Ishikawa (cell line): ENCODE measurements at regions not wholly inside any gene's neighbourhood (a gene's known extent, or its start where the extent isn't known, plus 50 kb on each side); places are given as distances from the start of the nearest gene placed in this dataset.

Source experiments
- CEBPB ChIP-seq: IDR thresholded peaks from 2 replicates; pipeline ENCODE4 v1.6.1; 2012
- CREB1 ChIP-seq: IDR thresholded peaks from 2 replicates; pipeline ENCODE4 v1.6.1; 2012; ENCODE audit warnings: low read depth
- EGR1 ChIP-seq: IDR thresholded peaks from 2 replicates; pipeline ENCODE4 v1.6.1; 2012
- EP300 ChIP-seq: IDR thresholded peaks from 2 replicates; pipeline ENCODE4 v1.6.1; 2012; ENCODE audit warnings: borderline replicate concordance
- FOXM1 ChIP-seq: IDR thresholded peaks from 2 replicates; pipeline ENCODE4 v1.6.1; 2012; ENCODE audit warnings: low read depth, borderline replicate concordance
- NFIC ChIP-seq: IDR thresholded peaks from 2 replicates; pipeline ENCODE4 v1.6.1; 2012
- RAD21 ChIP-seq: IDR thresholded peaks from 2 replicates; pipeline ENCODE4 v1.6.1; 2012; ENCODE audit warnings: low read depth
- TAF1 ChIP-seq: IDR thresholded peaks from 2 replicates; pipeline ENCODE4 v1.6.1; 2012; ENCODE audit warnings: low read depth, mild to moderate bottlenecking
- TCF12 ChIP-seq: IDR thresholded peaks from 2 replicates; pipeline ENCODE4 v1.6.1; 2012; ENCODE audit warnings: low read depth
- TEAD4 ChIP-seq: IDR thresholded peaks from 2 replicates; pipeline ENCODE4 v1.6.1; 2012
- YY1 ChIP-seq: IDR thresholded peaks from 2 replicates; pipeline ENCODE4 v1.6.1; 2012; ENCODE audit warnings: low read depth
- ZBTB7A ChIP-seq: IDR thresholded peaks from 2 replicates; pipeline ENCODE4 v1.6.1; 2012; ENCODE audit warnings: low read depth
- TF ChIP-seq, protein P1 (sequence below): IDR thresholded peaks from 2 replicates; pipeline ENCODE4 v1.6.1; 2012
- TF ChIP-seq, protein P2 (sequence below): IDR thresholded peaks from 2 replicates; pipeline ENCODE4 v1.6.1; 2012
- TF ChIP-seq, protein P3 (sequence below): IDR thresholded peaks from 2 replicates; pipeline ENCODE4 v1.6.1; 2012; ENCODE audit warnings: low read depth, mild to moderate bottlenecking

DNA sequence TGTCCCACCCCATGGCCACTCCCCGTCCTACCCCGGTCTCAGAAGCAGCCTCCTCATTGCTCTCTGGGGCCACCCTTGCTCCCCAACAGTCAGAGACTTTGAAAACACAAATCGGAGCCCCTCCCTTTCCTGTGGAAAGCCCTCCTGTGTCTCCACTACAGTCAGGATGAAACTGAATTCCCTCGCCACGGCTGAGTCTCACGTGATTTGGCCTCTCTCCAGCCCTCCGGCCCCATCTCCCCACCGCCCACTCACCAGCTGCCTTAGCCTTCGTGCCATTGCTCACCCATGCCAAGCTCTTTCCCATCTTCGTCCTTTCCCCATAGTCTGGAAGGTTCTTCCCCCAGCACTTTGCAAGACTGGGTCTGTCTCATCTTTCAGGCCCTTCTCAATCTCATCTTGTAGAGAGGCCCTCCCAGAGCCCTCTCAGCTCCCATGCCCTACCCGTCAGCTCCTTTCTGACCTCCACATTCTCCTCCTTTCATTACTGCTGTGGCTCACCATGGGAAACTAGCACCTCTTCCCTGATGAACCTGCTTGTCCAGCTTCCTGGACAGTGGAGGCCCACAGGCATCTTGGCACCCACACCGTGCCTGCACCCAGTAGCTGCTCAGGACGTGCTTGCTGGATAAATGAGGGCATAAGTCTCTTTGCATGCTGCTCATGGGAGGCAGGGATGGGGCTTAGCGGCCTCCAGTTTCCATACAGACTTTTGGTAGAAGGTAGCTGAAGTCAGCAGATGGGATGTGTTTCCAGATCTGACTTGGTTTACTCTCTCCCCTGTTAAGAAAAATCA is 126.4 kb upstream of the COL5A1 start:
- no peak for TF ChIP-seq NFIC
- TF ChIP-seq, protein P1, sequence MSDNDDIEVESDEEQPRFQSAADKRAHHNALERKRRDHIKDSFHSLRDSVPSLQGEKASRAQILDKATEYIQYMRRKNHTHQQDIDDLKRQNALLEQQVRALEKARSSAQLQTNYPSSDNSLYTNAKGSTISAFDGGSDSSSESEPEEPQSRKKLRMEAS, result no peak
- TF ChIP-seq YY1, result no peak
- TF ChIP-seq TAF1, result no peak
- TF ChIP-seq FOXM1, result no peak
- TF ChIP-seq RAD21, result no peak
- no peak for TF ChIP-seq ZBTB7A
- TF ChIP-seq TEAD4, result no peak
- no peak for TF ChIP-seq EGR1
- TF ChIP-seq CREB1, result no peak
- TF ChIP-seq EP300, result no peak
- TF ChIP-seq, protein P2, sequence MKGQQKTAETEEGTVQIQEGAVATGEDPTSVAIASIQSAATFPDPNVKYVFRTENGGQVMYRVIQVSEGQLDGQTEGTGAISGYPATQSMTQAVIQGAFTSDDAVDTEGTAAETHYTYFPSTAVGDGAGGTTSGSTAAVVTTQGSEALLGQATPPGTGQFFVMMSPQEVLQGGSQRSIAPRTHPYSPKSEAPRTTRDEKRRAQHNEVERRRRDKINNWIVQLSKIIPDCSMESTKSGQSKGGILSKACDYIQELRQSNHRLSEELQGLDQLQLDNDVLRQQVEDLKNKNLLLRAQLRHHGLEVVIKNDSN, result no peak
- TF ChIP-seq TCF12, result no peak
- TF ChIP-seq, protein P3, sequence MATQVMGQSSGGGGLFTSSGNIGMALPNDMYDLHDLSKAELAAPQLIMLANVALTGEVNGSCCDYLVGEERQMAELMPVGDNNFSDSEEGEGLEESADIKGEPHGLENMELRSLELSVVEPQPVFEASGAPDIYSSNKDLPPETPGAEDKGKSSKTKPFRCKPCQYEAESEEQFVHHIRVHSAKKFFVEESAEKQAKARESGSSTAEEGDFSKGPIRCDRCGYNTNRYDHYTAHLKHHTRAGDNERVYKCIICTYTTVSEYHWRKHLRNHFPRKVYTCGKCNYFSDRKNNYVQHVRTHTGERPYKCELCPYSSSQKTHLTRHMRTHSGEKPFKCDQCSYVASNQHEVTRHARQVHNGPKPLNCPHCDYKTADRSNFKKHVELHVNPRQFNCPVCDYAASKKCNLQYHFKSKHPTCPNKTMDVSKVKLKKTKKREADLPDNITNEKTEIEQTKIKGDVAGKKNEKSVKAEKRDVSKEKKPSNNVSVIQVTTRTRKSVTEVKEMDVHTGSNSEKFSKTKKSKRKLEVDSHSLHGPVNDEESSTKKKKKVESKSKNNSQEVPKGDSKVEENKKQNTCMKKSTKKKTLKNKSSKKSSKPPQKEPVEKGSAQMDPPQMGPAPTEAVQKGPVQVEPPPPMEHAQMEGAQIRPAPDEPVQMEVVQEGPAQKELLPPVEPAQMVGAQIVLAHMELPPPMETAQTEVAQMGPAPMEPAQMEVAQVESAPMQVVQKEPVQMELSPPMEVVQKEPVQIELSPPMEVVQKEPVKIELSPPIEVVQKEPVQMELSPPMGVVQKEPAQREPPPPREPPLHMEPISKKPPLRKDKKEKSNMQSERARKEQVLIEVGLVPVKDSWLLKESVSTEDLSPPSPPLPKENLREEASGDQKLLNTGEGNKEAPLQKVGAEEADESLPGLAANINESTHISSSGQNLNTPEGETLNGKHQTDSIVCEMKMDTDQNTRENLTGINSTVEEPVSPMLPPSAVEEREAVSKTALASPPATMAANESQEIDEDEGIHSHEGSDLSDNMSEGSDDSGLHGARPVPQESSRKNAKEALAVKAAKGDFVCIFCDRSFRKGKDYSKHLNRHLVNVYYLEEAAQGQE, result no peak
- TF ChIP-seq CEBPB, result no peak

DNA sequence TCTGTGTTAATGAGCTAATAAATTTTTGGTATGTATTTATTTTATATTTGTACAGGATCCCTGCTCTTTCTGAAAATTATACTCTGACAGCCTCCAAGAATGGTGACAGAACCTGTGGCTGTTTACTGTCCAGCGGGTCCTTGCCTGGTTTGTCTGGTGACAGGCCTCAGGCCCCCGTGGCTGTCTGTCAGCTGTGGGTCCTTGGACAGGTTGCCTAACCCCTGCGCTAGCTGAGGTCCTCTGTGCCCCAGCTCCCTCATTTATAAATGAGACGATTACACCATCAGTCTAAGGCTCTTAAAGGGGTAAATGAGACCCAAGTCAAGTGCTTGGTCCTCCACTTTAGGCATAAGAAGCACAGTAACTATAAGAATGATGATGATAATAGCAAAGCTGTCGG is 125.1 kb upstream of the COL5A1 start:
- TF ChIP-seq RAD21, result no peak
- TF ChIP-seq ZBTB7A, result no peak
- TF ChIP-seq EGR1, result no peak
- TF ChIP-seq, protein P2, result no peak
- TF ChIP-seq, protein P1, result no peak
- TF ChIP-seq CEBPB, result no peak

DNA sequence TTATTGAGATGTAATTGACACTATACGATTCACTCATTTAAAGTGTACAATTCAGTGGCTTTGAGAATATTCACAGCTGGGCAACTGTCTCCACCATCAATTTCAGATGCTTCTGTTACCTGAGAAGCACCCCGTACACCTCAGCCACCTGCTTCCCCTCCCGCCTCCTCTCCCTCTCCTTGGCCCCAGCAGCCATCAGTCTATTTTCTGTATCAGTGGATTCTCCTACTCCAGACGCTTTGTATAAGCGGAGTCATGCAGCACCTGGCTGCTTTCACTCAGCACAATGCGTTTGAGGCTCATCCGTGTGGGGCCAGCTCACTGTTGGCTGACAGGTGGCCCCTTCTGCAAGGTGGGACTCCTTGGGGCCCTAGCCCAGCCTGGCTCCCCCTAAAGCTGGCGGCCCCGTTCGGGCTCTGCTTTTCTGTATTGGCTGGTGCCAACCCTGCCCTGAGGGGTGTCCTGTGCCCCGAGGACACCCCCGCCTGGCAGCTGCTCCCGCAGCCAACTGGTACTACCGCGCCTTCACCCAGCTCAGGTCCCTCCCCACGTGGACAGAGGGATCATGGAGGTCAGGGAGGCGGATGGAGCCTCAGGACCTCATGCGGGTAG is 124.4 kb upstream of the COL5A1 start:
- TF ChIP-seq, protein P1, result no peak

DNA sequence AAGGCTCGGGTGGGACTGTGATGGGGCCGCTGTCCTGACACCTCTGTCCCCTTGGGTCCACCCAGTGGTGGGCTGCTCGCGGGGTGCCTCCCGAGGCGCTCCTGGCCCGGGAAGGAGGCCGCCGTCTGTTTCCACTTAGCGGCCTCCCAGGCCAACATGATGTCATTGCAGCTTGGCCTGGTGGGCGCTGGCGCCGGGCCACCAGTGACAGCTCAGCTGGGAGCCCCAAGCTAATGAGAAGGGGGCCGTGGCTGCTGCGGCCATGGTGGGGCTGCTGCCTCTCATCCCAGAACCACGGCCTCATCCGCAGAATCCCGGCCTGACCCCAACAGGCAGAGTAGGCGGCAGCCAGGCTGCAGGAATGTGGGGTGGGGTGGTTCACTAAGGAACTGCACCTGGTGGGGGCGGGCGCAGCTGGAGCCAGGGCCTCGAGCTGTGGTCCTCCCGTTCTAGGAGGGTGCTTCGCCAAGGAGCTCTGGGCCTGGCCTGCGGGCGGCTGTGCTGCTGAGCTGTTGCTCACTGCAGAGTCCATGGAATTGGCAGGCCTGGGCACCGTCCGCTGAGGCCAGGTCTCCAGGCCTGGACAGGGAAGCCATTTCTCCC is 123.5 kb upstream of the COL5A1 start:
- TF ChIP-seq, protein P1, result no peak
- TF ChIP-seq FOXM1 (no peak), TEAD4 (no peak)

DNA sequence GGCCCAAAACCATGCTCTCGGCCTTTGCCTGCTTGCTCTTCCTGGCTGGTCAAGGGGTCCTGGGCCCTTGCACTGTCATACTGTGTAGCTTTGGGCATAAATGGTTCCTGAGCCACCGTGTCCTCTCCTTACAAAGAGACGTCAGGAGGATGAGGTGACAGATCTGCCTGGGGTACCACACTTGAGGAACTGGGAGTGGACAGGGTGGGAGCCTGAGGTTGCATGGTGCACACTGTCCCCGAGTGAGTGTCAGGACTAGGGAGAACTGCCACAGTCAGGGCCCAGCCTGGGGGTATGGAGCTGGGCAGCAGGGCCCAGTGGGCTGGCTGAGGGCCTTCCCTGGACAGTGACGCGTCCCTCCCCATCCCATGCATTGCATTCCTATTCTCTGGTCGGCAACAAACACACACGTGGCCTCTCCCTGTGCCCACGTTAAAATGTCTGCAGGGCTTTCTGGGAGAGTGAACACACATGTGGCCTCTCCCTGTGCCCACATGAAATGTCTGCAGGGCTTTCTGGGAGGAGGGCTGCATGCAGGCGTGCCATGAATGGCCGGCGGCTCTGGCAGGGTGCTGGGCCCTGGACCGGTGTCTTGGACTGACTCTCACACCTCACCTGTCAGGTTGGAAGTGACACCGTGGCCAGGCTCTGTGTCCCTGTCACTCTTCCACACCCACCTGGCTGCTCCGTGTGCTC is 122.1 kb upstream of the COL5A1 start:
- TF ChIP-seq FOXM1 (no peak), TEAD4 (no peak), RAD21 (no peak), EGR1 (no peak), CREB1 (no peak), ZBTB7A (no peak), EP300 (no peak), YY1 (no peak), NFIC (no peak)

DNA sequence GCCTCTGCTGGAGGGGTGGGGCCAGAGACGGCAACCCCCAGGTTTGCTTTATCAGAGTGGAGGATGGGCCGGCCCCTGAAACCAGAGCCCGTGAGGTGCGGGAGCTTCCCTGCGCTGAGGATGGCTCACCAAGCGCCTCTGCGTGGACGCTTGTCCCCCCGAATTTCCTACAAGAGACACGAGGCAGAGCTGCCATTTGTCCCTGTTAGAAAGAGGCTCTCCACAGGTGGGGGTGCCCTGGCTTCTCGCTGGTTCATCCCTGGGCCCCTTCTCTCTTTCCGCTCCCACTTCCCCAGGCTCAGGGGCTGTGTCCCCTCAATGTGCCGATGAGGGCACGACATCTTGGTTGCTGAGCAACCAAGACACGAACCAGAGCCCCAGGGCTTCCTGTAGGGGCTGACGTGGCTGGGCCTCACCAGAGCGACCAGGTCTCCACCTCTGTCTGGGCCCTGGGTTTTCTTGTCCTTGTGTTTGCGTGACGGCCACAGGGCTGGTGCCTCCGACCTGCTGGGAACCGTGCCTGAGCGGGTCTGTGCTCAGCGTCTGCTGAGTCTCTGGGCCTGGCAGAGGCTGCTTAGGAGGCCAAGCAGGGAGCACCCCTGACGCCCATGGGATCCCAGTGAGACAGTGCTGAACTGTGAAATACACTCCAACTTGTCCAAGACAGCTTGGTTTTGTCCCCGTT is 119.6 kb upstream of the COL5A1 start:
- TF ChIP-seq YY1 (no peak), NFIC (no peak)
- TF ChIP-seq, protein P2, result no peak
- TF ChIP-seq, protein P1, result no peak
